ENCODE measurements at regions not wholly inside any gene's neighbourhood (a gene's known extent, or its start where the extent isn't known, plus 50 kb on each side); places are given as distances from the start of the nearest gene placed in this dataset.

GRCh38 chr6:23953976-23954375, 172.0 kb upstream of the NRSN1 start:
- H3K4me1 Mint-ChIP-seq (ENCODE audit: unreplicated experiment): peaks cover 1% of the 10 kb centered on the region
- DNase-seq (ENCODE audit: low spot score): no peak
- TF ChIP-seq CTCF (IDR thresholded peaks at IDR 0.05; ENCODE audit: unreplicated experiment): no peak
- H3K27ac Mint-ChIP-seq (ENCODE audit: unreplicated experiment): no peak overlapping the region
- H3K27me3 Mint-ChIP-seq (ENCODE audit: unreplicated experiment): no peaks in the 10 kb centered on the region
- H3K36me3 Mint-ChIP-seq (ENCODE audit: low read depth, unreplicated experiment): no peaks in the 10 kb centered on the region
- no peak overlapping the region for H3K4me3 Mint-ChIP-seq (ENCODE audit: unreplicated experiment)
- no peaks in the 10 kb centered on the region for H3K9me3 Mint-ChIP-seq (ENCODE audit: unreplicated experiment)

GRCh38 chr6:23957017-23957416, 169.0 kb upstream of the NRSN1 start:
- Mint-ChIP-seq H3K27me3 (ENCODE audit: unreplicated experiment) (peaks cover 1% of the 10 kb centered on the region), H3K9me3 (ENCODE audit: unreplicated experiment) (no peaks in the 10 kb centered on the region), H3K4me1 (ENCODE audit: unreplicated experiment) (peaks cover 2% of the 10 kb centered on the region), H3K36me3 (ENCODE audit: low read depth, unreplicated experiment) (no peaks in the 10 kb centered on the region), H3K4me3 (ENCODE audit: unreplicated experiment) (no peak overlapping the region), H3K27ac (ENCODE audit: unreplicated experiment) (no peak overlapping the region)
- no peak for DNase-seq (ENCODE audit: low spot score)
- no peak for TF ChIP-seq CTCF (IDR thresholded peaks at IDR 0.05; ENCODE audit: unreplicated experiment)

GRCh38 chr6:23964865-23965264, 161.2 kb upstream of the NRSN1 start:
- Mint-ChIP-seq H3K27ac (ENCODE audit: unreplicated experiment) (no peak overlapping the region), H3K9me3 (ENCODE audit: unreplicated experiment) (no peaks in the 10 kb centered on the region), H3K4me3 (ENCODE audit: unreplicated experiment) (no peak overlapping the region), H3K36me3 (ENCODE audit: low read depth, unreplicated experiment) (no peaks in the 10 kb centered on the region), H3K27me3 (ENCODE audit: unreplicated experiment) (peaks cover 1% of the 10 kb centered on the region), H3K4me1 (ENCODE audit: unreplicated experiment) (peaks cover 4% of the 10 kb centered on the region)
- TF ChIP-seq CTCF (IDR thresholded peaks at IDR 0.05; ENCODE audit: unreplicated experiment): no peak
- DNase-seq (ENCODE audit: low spot score): no peak

GRCh38 chr6:23969344-23969743, 156.7 kb upstream of the NRSN1 start:
- Mint-ChIP-seq H3K27me3 (ENCODE audit: unreplicated experiment) (peaks cover 2% of the 10 kb centered on the region), H3K4me3 (ENCODE audit: unreplicated experiment) (no peak overlapping the region), H3K4me1 (ENCODE audit: unreplicated experiment) (no peaks in the 10 kb centered on the region), H3K27ac (ENCODE audit: unreplicated experiment) (no peak overlapping the region), H3K9me3 (ENCODE audit: unreplicated experiment) (no peaks in the 10 kb centered on the region), H3K36me3 (ENCODE audit: low read depth, unreplicated experiment) (no peaks in the 10 kb centered on the region)
- DNase-seq (ENCODE audit: low spot score): no peak
- no peak for TF ChIP-seq CTCF (IDR thresholded peaks at IDR 0.05; ENCODE audit: unreplicated experiment)

GRCh38 chr6:23977706-23978105, 148.3 kb upstream of the NRSN1 start:
- Mint-ChIP-seq H3K4me3 (ENCODE audit: unreplicated experiment) (no peak overlapping the region), H3K9me3 (ENCODE audit: unreplicated experiment) (no peaks in the 10 kb centered on the region), H3K27ac (ENCODE audit: unreplicated experiment) (no peak overlapping the region), H3K4me1 (ENCODE audit: unreplicated experiment) (peaks cover 8% of the 10 kb centered on the region), H3K27me3 (ENCODE audit: unreplicated experiment) (no peaks in the 10 kb centered on the region), H3K36me3 (ENCODE audit: low read depth, unreplicated experiment) (no peaks in the 10 kb centered on the region)
- no peak for DNase-seq (ENCODE audit: low spot score)
- no peak for TF ChIP-seq CTCF (IDR thresholded peaks at IDR 0.05; ENCODE audit: unreplicated experiment)
